ENCODE measurements at regions not wholly inside any gene's neighbourhood (a gene's known extent, or its start where the extent isn't known, plus 50 kb on each side); places are given as distances from the start of the nearest gene placed in this dataset.

DNA sequence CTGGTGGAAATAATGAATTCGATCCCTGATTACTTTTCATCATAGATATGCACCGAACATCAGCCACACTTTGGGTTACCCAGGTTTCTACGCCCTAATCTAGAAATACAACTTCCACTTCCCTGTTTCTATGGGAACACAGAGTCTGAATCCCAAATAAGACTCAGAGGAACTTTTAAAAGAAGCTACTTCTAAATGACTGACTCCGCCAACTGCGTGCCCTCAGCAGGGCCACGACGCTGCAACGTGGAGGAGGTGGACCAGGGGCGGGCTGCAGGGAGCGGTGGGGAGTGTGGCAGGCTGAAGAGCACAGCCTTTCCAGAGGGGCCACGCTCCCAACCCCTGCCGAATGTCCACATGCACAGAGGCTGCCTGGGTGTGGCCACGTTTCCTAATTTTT lies 304.0 kb downstream of the SHANK2 start:
- no peak overlapping the region for H3K27ac Mint-ChIP-seq
- H3K9me3 Mint-ChIP-seq (ENCODE audit: low read depth), result peaks cover 14% of the 10 kb centered on the region
- TF ChIP-seq, protein P1, sequence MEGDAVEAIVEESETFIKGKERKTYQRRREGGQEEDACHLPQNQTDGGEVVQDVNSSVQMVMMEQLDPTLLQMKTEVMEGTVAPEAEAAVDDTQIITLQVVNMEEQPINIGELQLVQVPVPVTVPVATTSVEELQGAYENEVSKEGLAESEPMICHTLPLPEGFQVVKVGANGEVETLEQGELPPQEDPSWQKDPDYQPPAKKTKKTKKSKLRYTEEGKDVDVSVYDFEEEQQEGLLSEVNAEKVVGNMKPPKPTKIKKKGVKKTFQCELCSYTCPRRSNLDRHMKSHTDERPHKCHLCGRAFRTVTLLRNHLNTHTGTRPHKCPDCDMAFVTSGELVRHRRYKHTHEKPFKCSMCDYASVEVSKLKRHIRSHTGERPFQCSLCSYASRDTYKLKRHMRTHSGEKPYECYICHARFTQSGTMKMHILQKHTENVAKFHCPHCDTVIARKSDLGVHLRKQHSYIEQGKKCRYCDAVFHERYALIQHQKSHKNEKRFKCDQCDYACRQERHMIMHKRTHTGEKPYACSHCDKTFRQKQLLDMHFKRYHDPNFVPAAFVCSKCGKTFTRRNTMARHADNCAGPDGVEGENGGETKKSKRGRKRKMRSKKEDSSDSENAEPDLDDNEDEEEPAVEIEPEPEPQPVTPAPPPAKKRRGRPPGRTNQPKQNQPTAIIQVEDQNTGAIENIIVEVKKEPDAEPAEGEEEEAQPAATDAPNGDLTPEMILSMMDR (IDR thresholded peaks at IDR 0.05; ENCODE audit: unreplicated experiment), result no peak
- H3K36me3 Mint-ChIP-seq (ENCODE audit: insufficient read depth), result peaks cover 30% of the 10 kb centered on the region
- no peaks in the 10 kb centered on the region for H3K27me3 Mint-ChIP-seq
- H3K4me1 Mint-ChIP-seq (ENCODE audit: low read depth), result no peaks in the 10 kb centered on the region
- DNase-seq (ENCODE audit: low spot score, unreplicated experiment), result no peak
- H3K4me3 Mint-ChIP-seq (ENCODE audit: low read depth), result no peak overlapping the region

GRCh38 chr11:70948855-70949531 lies 303.4 kb downstream of the SHANK2 start:
- Mint-ChIP-seq H3K27ac (no peak overlapping the region), H3K4me3 (ENCODE audit: low read depth) (no peak overlapping the region), H3K4me1 (ENCODE audit: low read depth) (no peaks in the 10 kb centered on the region), H3K9me3 (ENCODE audit: low read depth) (peaks cover 13% of the 10 kb centered on the region), H3K36me3 (ENCODE audit: insufficient read depth) (peaks cover 27% of the 10 kb centered on the region), H3K27me3 (no peaks in the 10 kb centered on the region)
- TF ChIP-seq, protein P1 (IDR thresholded peaks at IDR 0.05; ENCODE audit: unreplicated experiment), result no peak
- DNase-seq (ENCODE audit: low spot score, unreplicated experiment), result no peak

DNA sequence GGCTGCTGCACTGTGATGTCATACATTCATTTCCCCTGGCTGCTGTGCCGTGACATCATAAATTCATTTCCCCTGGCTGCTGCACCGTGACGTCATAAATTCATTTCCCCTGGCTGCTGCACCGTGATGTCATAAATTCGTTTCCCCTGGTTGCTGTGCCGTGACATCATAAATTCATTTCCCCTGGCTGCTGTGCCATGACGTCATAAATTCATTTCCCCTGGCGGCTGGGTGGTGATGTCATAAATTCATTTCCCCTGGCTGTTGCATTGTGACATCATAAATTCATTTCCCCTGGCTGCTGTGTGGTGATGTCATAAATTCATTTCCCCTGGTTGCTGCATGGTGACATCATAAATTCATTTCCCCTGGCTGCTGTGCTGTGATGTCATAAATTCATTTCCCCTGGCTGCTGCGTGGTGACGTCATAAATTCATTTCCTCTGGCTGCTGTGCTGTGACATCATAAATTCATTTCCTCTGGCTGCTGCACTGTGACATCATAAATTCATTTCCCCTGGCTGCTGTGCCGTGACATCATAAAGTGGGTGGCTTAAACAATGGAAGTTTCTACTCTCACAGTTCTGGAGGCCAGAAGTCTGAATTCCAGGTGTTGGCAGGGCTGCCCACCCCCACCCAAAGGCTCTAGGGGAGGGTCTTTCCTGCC lies 301.1 kb downstream of the SHANK2 start:
- Mint-ChIP-seq H3K27me3 (no peaks in the 10 kb centered on the region), H3K4me3 (ENCODE audit: low read depth) (no peak overlapping the region), H3K27ac (no peak overlapping the region), H3K9me3 (ENCODE audit: low read depth) (peaks cover 8% of the 10 kb centered on the region), H3K4me1 (ENCODE audit: low read depth) (no peaks in the 10 kb centered on the region), H3K36me3 (ENCODE audit: insufficient read depth) (peaks cover 17% of the 10 kb centered on the region)
- no peak for DNase-seq (ENCODE audit: low spot score, unreplicated experiment)
- TF ChIP-seq, protein P1 (IDR thresholded peaks at IDR 0.05; ENCODE audit: unreplicated experiment), result no peak

- no peak for DNase-seq (ENCODE audit: low spot score, unreplicated experiment)
- Mint-ChIP-seq H3K4me1 (ENCODE audit: low read depth) (no peaks in the 10 kb centered on the region), H3K36me3 (ENCODE audit: insufficient read depth) (peaks cover 17% of the 10 kb centered on the region), H3K27ac (no peak overlapping the region), H3K27me3 (no peaks in the 10 kb centered on the region), H3K9me3 (ENCODE audit: low read depth) (peaks cover 8% of the 10 kb centered on the region), H3K4me3 (ENCODE audit: low read depth) (no peak overlapping the region)
- TF ChIP-seq, protein P1 (IDR thresholded peaks at IDR 0.05; ENCODE audit: unreplicated experiment), result no peak
Observed at GRCh38 chr11:70952191-70952590, 300.2 kb downstream of the SHANK2 start.

DNA sequence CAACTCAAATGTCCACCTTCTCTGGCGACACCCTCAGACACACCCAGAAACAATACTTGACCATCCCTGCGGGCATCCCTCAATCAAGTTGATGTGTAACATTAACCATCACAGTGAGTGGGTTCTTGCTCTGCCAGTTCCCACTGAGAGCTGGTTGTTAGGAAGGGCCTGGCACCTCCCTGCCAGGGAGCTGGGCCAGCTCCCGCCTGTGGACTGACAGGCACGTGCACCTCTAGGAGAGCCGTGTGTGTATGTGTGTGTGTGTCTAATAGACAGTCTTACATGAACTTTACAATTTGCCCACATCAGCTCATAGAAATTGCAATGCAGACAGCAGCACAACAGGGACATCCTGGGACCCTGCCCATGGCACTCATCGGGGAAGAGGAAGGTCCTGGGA lies 298.7 kb downstream of the SHANK2 start:
- no peaks in the 10 kb centered on the region for H3K27me3 Mint-ChIP-seq
- TF ChIP-seq, protein P1 (IDR thresholded peaks at IDR 0.05; ENCODE audit: unreplicated experiment), result no peak
- peaks cover 14% of the 10 kb centered on the region for H3K36me3 Mint-ChIP-seq (ENCODE audit: insufficient read depth)
- H3K4me1 Mint-ChIP-seq (ENCODE audit: low read depth), result no peaks in the 10 kb centered on the region
- H3K27ac Mint-ChIP-seq, result no peak overlapping the region
- no peak for DNase-seq (ENCODE audit: low spot score, unreplicated experiment)
- H3K9me3 Mint-ChIP-seq (ENCODE audit: low read depth), result peaks cover 5% of the 10 kb centered on the region
- H3K4me3 Mint-ChIP-seq (ENCODE audit: low read depth), result no peak overlapping the region
